GM19239 (cell line): ENCODE measurements at regions not wholly inside any gene's neighbourhood (a gene's known extent, or its start where the extent isn't known, plus 50 kb on each side); places are given as distances from the start of the nearest gene placed in this dataset.

ENCODE experiments used
- DNase-seq: peaks from one replicate; pipeline ENCODE4 v3.0.0; 2011; ENCODE audit warnings: low spot score; ENCODE audit not compliant: insufficient read length
- FAIRE-seq: peaks from 2 replicates; lab custom pipeline; 2011; peaks lifted over from hg19 to GRCh38; lab: Jason Lieb, UNC

DNA sequence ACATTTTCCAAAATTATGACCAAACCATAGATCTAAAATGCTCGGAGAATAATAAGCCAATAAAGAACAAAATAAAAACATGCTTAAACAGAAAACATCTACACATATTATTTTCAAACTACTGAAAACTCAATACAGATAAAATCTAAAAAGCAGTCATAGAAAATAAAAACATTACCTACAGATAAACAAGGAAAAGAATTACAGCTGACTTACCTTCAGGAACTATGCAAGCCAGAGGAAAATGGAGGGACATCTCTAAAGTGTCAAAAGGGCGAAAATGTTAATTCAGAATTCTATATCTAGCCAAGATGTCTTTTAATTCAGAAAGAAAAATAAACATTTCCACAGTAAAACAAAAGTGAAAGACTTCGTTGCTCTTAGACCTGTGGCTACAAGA lies 112.9 kb upstream of the GYPC start:
- DNase-seq: no peak

DNA sequence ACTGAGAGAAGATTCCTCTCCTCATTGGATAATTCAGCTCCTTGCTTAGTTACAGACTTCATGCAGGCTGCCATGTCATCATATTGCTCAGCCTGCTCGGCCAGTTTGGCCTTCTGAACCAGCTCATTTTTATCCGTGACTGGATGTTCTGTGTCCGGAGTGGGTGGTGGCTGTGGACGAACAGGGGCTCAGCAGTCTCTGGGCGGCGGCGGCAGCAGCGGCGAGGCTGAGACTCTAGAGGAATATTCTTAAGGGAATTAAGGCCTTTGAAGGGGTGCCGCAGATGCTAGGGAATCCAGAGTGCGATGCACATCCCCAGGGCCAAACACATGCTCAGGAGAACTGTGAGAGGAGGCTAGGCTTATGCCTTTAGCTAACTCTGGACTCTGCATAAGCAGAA lies 97.9 kb upstream of the GYPC start:
- DNase-seq: no peak
- FAIRE-seq: no peak

More for the DNA sequence above, 112.9 kb upstream of the GYPC start:
- no peak for FAIRE-seq

DNA sequence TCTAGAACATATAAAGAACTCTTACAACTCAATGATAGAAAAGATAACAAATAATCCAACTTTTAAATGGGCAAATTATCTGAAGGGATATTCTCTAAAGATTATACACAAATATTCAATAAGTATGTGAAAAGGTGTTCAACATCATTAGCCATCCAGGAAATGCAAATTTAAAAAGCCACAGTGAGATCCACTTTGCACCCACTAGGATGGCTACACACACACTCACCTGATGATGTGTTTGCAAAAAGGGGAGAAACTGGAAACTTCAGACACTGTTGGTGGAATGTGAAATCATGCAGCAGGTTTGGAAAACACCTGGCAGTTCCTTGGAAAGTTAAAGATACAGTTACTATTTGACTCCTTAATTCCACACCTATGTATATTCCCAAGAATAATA lies 87.2 kb upstream of the GYPC start:
- FAIRE-seq (no peak), DNase-seq (no peak)

DNA sequence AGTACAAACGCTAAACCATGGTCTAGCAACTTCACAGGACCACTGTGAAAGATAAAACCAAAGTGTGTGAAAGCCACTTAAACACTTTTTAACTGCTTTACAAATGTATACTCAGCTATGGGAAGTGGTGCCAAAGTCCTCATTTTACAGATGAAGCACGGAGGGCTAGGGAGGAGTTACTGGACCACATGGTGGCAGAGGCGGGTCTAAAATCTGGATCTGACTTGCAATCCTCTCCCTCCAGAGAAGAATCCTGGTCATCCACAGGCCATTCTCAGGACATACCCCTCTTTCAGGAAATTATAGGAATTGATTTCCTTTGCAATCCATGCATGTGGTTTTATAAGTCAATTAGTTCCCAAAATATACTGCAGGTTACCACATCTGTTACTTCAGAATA lies 84.6 kb upstream of the GYPC start:
- DNase-seq (no peak), FAIRE-seq (no peak)

DNA sequence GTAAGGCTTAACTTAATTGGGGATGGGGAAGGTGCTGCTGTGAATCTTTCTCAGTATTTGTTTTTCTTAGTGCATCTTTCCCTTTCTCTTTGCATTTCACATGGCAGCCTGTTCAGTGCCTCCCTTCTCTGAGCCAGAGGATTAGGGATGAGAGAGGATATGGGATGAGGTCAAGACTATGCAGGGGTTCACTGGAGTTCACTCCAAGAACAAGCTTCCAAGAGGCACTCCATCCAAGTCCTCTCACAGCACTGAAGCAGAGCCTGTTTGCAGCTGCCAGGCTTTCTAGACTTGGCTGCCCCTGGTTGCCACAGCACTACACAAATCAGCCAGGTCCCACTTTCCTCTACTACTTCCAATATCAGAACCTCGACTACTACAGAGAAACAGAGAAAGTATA lies 80.3 kb upstream of the GYPC start:
- DNase-seq (no peak), FAIRE-seq (no peak)

DNA sequence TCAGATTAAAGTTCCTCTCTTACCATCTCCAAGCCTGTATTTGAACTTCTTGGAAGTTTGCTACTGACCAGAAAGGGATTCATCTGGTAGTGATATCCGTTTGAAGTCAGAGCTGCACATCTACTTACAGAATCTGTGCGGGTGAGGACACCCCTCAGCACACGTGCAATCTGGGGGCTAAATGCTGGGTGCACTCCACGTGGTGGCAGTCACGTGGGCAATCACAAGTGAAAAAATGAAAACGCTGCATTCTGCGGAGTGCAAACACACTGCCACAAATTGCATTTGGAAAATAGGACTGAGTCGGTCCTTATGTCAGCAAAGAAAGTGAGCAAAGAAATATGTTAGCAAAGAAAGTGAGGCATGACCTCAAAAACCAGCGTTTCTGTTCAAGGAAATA lies 76.1 kb upstream of the GYPC start:
- DNase-seq (no peak), FAIRE-seq (no peak)

DNA sequence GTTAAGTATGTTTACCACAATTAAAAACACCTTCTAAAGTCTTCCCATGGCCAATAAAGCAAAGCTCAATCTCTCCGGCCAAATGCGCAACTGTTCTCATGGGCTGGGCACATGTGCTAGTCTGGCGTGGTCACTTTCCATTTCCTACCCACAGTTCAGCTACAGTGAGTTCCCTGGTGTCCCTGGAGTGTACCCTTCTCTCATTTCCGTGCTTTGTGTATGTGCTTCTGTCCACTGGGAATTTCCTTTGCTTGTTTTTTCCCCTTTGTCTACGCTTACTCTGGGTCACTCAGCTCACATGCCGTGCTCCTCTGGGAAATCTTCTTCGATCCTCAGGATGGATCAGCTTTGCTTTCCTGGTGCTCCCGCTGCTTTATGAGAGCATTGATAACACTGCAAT lies 69.6 kb upstream of the GYPC start:
- DNase-seq: no peak

DNA sequence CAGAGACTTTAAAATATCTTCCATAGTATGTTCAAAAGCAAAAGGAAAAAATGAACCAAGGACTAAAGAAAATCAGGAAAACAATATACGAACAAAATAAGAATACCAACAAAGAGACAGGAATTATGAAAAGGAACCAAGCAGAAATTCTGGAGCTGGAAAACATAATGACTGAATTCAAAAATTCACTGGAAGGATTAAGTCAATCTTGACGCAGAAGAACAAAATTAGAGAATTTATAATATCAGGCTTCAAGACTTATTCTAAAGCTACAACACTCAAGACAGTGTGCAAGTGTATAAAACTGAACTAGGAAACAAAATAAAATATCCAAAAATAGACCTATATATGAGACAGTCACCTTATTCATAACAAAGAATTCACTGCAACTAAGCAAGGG lies 56.9 kb upstream of the GYPC start:
- no peak for DNase-seq
- no peak for FAIRE-seq

More for the DNA sequence above, 69.6 kb upstream of the GYPC start:
- FAIRE-seq: no peak

DNA sequence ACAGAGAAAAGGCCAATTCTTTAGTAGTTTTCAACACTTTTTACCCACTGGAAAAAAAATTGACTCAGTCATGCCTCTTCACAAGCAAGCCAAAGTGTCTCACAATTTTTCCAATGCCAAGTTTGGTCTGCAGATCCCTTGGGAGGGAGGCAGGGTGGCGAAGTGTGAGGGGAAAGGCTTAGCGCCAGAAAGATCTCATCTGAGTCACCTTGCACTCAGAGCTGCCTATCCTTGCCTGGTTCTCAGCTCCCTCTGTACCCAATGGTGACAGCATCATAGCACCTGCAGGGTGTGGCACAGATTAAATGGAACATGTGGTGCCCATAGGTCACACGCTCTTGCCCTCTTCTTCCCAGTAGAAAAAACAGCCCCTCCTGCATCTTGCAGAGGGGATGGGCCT lies 55.2 kb upstream of the GYPC start:
- DNase-seq (no peak), FAIRE-seq (no peak)

DNA sequence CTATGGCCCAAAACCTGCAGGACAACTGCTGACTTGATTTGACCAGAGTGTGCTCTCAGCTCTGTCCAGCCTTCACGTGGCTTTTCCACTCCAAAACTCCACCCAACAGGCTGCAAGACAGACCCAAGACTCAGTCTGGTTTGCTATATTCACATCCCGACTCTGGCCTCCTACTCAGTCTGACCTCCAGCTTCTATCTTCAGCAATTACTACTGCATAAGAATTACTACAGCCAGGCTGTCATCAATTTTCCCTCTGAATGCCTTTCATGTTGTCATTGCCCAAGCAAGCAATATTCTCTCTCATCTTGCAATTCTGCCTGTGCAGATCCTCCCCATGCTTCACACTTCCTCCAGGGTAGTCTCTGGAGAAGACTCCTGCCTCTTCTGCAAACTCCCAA lies 53.6 kb upstream of the GYPC start:
- FAIRE-seq (no peak), DNase-seq (no peak)
